ENCODE measurements at regions not wholly inside any gene's neighbourhood (a gene's known extent, or its start where the extent isn't known, plus 50 kb on each side); places are given as distances from the start of the nearest gene placed in this dataset.
"Not testable (repeated sequence)": the region's sequence is repeated elsewhere in the genome, so short reads cannot be mapped to it uniquely, and the experiment has no call there.

DNA sequence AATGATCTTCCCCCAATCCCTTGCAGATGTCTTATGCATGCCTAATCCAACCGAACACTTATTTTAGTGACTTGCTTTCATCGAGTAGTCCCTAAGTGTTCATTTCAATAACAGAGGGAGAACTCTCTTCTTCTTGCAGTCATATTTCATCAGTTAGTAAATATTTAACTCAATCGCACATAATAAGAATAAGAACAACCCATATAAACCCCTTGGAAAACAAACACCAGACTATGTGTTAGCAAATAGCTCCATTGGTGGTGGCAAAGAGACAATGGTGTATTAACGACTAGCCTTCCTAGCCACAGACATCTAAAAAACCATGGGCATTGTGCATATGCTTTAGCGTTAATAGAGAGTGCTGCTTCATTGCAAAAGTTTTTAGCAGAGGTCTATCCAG lies 725.8 kb downstream of the BCL11A start:
- TF ChIP-seq, protein P1, sequence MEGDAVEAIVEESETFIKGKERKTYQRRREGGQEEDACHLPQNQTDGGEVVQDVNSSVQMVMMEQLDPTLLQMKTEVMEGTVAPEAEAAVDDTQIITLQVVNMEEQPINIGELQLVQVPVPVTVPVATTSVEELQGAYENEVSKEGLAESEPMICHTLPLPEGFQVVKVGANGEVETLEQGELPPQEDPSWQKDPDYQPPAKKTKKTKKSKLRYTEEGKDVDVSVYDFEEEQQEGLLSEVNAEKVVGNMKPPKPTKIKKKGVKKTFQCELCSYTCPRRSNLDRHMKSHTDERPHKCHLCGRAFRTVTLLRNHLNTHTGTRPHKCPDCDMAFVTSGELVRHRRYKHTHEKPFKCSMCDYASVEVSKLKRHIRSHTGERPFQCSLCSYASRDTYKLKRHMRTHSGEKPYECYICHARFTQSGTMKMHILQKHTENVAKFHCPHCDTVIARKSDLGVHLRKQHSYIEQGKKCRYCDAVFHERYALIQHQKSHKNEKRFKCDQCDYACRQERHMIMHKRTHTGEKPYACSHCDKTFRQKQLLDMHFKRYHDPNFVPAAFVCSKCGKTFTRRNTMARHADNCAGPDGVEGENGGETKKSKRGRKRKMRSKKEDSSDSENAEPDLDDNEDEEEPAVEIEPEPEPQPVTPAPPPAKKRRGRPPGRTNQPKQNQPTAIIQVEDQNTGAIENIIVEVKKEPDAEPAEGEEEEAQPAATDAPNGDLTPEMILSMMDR (IDR thresholded peaks at IDR 0.05; ENCODE audit: insufficient read depth, missing control alignments) = no peak
- FAIRE-seq (no peak), DNase-seq (ENCODE audit: insufficient read length, low spot score) (no peak)

DNA sequence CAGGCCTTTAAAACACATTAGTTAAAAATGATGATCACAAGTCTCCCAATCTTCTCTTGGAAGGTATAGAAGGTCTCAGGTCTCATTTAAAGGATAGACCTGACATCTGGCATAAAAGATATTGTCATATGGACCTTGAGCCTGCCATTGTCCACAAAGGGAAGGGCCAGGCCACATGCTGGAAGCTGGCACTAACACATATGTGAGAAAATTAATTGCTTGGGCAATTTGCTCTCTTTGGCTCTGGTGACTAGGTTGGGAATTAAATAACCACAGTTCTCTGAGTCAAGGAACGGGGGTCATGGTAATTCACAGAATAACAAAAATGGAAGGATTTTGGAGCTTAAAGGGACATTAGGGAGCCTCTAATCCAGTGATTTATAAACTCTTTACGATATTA lies 727.3 kb downstream of the BCL11A start:
- no peak for FAIRE-seq
- TF ChIP-seq, protein P1 (IDR thresholded peaks at IDR 0.05; ENCODE audit: insufficient read depth, missing control alignments) = no peak
- DNase-seq (ENCODE audit: insufficient read length, low spot score) = no peak

DNA sequence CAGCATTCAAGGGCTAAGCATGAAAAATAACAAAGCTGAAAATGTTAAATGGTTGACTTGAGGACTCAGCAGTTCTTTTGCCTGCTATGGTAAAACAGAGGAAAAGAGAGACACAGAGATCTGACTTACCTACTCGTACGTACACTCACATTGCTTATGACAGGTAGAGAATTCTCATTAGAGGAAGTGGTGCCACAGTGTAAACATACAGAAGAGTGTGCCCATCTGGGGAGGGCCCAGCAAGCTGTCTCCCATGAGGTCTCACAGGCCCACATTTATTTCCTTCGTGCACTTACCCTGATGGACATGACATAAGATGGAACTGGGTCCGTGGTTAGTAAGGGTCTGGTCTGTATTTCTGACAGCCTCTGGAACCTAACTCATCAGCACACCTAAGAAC lies 729.1 kb downstream of the BCL11A start:
- DNase-seq (ENCODE audit: insufficient read length, low spot score) (no peak), FAIRE-seq (no peak)
- TF ChIP-seq, protein P1 (IDR thresholded peaks at IDR 0.05; ENCODE audit: insufficient read depth, missing control alignments) = no peak

DNA sequence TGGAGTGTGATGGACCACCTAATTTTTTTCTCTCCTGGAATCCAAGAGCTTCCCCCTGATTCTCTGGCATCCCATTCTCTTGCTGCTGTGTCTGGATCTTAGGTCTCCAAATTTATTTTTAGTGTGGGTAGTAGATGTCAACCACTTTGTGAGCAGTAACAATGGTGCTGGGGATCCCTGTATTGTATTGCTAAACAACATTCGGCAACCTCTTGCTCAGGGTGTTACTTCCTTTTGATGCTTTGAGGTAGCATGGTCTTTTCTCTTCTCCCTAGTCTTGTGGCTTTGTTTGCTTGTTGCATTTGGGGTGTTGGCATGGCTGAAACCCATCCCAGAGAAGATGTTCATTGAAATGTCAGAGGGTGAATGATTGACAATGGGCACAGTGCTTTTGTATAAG lies 737.4 kb downstream of the BCL11A start:
- TF ChIP-seq, protein P1 (IDR thresholded peaks at IDR 0.05; ENCODE audit: insufficient read depth, missing control alignments) = no peak
- FAIRE-seq = no peak
- no peak for DNase-seq (ENCODE audit: insufficient read length, low spot score)

DNA sequence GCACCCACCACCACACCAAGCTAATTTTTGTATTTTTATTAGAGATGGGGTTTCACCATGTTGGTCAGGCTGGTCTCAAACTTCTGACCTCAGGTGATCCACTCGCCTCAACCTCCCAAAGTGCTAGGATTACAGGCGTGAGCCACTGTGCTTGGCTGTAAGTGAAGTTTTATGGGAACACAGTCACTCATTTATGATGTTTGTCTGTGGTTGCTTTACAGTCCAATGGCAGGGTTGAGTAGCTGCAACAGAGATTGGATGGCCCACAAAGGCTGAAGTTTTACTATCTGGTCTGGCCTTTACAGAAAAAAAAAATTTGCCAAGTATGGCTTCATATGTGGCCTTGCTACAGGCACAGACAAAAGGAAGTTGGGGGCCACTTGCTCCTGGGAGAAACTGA lies 743.2 kb downstream of the BCL11A start:
- DNase-seq (ENCODE audit: insufficient read length, low spot score); FAIRE-seq: not testable (repeated sequence)

DNA sequence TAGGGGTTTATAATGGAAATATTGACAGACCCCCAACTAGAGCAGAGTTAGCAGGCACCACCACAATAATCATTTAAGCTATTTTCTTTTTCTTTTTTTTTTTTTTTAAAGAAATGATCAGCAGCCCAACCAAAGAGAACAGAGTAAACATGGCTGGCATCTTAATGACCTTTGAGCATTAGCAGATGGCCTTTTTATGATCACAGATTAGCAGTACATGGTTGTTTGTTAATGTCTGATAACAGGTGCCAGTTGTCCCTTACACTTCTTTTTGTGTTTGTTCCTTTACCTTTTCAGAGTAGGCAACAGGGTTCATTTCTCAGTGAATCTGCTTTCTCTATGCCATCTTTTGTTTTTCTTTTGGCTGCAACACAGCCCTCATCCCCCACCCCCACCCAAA lies 747.0 kb downstream of the BCL11A start:
- FAIRE-seq (no peak), DNase-seq (ENCODE audit: insufficient read length, low spot score) (no peak)
- TF ChIP-seq, protein P1 (IDR thresholded peaks at IDR 0.05; ENCODE audit: insufficient read depth, missing control alignments) = no peak

DNA sequence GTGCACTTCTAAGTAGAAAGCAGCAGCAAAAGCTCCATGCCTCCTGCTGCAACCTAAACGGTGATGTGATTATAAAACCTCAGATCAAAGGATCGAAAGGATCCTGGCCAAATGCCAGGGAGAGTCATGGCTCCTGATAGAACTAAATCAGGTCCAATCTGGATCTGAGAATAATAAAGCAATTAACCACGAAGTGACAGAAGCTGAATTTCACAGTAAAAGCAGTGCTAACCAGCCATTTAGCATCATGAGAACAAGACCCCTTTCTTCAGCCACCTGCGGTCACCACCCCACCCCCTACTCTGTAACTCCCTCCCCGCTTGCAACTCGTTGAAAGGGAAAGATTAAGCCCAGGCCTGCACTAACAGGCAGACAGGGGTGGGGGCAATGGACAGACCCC lies 748.7 kb downstream of the BCL11A start:
- DNase-seq (ENCODE audit: insufficient read length, low spot score) (no peak), FAIRE-seq (no peak)
- TF ChIP-seq, protein P1 (IDR thresholded peaks at IDR 0.05; ENCODE audit: insufficient read depth, missing control alignments) = no peak

DNA sequence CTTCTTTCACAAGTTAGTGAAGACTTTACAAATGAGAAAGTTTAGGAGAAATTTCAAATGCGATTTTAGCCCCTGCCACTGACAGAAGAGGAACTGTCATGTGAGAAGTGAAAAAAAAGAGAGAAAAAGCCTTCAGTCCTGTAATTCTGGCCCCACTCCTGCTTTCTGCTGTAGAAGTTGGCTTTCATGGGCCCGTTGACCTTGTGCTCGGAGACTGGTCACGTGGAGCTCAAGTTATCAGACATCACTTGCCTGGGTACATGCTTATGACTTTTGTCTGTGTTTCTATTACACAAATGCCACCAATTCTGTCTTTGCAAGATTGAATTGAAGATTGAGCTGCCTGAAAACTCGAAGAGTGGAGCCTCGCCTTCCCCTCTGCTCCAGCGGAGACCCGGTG lies 749.9 kb downstream of the BCL11A start:
- no peak for FAIRE-seq

More for the DNA sequence above, 749.9 kb downstream of the BCL11A start:
- no peak for DNase-seq (ENCODE audit: insufficient read length, low spot score)
- TF ChIP-seq, protein P1 (IDR thresholded peaks at IDR 0.05; ENCODE audit: insufficient read depth, missing control alignments) = no peak
